IPS-18a (cell line): ENCODE measurements at regions not wholly inside any gene's neighbourhood (a gene's known extent, or its start where the extent isn't known, plus 50 kb on each side); places are given as distances from the start of the nearest gene placed in this dataset.

Experiments used
- H3K27ac ChIP-seq: one replicate; pipeline ENCODE4 v1.5.1; 2013; ENCODE audit warnings: low read length
- H3K27me3 ChIP-seq: one replicate; pipeline ENCODE4 v1.6.1; 2013; ENCODE audit warnings: mild to moderate bottlenecking, low read length; ENCODE audit not compliant: control insufficient read depth, insufficient read depth
- H3K36me3 ChIP-seq: one replicate; pipeline ENCODE4 v1.6.1; 2013; ENCODE audit warnings: low read depth, low read length; ENCODE audit not compliant: control insufficient read depth
- H3K4me1 ChIP-seq: one replicate; pipeline ENCODE4 v1.6.1; 2013; ENCODE audit warnings: low read depth, low read length; ENCODE audit not compliant: control insufficient read depth
- H3K4me3 ChIP-seq: one replicate; pipeline ENCODE4 v1.5.1; 2013; ENCODE audit warnings: low read length
- H3K9ac ChIP-seq: one replicate; pipeline ENCODE4 v1.6.1; 2013; ENCODE audit warnings: mild to moderate bottlenecking, low read length, moderate library complexity
- H3K9me3 ChIP-seq: one replicate; pipeline ENCODE4 v1.6.1; 2013; ENCODE audit warnings: low read depth, low read length; ENCODE audit not compliant: control insufficient read depth

DNA sequence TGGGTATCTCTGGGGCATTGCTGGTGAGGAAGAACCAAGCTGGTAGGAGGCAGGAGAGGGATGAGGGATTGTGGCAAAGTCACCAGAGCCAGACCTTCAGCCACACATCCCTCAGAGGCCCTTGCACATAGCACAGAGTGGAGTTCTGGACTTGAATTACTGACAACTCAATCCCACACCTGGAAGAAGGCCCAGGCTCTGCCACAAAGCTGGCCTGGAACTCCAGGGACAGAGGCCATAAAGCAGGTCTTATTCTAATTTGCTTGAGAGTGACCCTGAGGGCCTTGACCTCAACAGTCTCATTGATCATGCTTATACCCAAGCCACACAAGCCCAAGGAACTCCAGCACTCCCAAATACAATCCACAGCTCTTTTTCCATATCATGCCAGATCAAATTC is 486.2 kb upstream of the ZMIZ1 start:
- Histone ChIP-seq H3K27me3 (no peaks in the 10 kb centered on the region), H3K4me3 (no peak overlapping the region), H3K4me1 (no peaks in the 10 kb centered on the region)

DNA sequence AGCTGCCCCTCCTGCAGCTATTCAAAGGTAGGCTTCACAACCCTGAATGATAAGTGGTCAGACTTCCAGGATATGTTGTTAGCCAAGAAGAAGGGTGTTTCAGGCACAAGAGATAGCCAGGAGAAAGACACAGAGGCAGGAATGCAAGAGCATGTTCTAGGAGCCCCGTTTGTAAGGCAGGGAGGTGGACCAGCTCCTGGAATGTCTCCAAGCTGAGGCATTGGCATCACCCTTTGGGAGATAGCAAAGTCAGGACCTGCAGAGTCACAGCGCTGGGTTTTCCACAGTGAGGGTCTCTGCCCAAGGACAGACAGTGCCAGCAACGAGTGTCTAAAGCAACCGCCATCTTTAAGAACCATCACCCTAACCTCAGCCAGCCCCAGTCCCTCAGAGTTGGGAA is 484.5 kb upstream of the ZMIZ1 start:
- H3K9ac ChIP-seq = no peak overlapping the region
- H3K27me3 ChIP-seq = no peaks in the 10 kb centered on the region
- H3K36me3 ChIP-seq = no peaks in the 10 kb centered on the region
- H3K27ac ChIP-seq = no peak overlapping the region
- no peaks in the 10 kb centered on the region for H3K4me1 ChIP-seq
- H3K4me3 ChIP-seq = no peak overlapping the region
- H3K9me3 ChIP-seq = no peaks in the 10 kb centered on the region

More for the DNA sequence above, 486.2 kb upstream of the ZMIZ1 start:
- H3K36me3 ChIP-seq = no peaks in the 10 kb centered on the region
- no peak overlapping the region for H3K9ac ChIP-seq
- no peaks in the 10 kb centered on the region for H3K9me3 ChIP-seq
- H3K27ac ChIP-seq = no peak overlapping the region

DNA sequence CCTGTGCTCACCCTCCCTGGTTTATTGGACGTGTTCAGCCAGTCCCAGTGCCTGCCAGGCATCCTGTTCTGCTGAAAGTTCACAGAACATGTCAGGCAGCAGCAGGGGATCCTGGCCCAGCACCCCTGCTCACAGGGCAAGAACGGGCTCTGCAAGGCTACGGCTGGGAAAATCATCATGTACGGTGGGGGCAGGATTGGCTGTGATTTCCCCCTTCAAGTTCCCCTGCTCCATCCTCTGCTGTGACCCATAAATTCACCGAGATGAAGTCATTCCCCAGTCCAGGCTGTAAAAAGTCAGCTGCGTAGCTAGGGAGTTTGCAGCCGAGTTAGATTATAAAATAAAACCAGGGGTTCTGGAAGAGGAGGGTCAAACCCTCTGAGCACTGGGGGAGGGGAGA is 484.1 kb upstream of the ZMIZ1 start:
- no peak overlapping the region for H3K27ac ChIP-seq
- no peaks in the 10 kb centered on the region for H3K4me1 ChIP-seq
- no peaks in the 10 kb centered on the region for H3K27me3 ChIP-seq
- H3K9me3 ChIP-seq = no peaks in the 10 kb centered on the region
- H3K4me3 ChIP-seq = no peak overlapping the region
- H3K9ac ChIP-seq = no peak overlapping the region
- no peaks in the 10 kb centered on the region for H3K36me3 ChIP-seq

DNA sequence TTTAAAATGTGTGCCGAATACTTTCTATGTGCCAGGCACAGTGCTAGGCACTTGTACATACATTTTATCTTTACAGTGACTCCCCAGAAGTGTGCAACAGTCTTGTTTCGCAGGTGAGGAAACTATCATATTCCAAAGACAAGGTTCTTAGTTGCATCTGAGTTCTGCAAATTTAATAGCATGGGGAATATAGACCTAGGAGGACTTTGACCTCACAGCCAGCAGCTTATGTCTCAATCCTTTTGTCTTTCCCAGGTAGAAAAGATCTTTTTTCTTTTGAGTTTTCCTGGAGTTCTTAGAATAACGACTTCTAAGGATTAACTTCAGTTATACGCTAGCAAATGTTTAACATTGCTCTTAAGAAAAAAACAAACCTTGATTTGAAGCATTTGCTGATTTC is 482.8 kb upstream of the ZMIZ1 start:
- H3K4me3 ChIP-seq = no peak overlapping the region
- H3K27ac ChIP-seq = no peak overlapping the region
- H3K9me3 ChIP-seq = no peaks in the 10 kb centered on the region
- H3K36me3 ChIP-seq = no peaks in the 10 kb centered on the region
- H3K4me1 ChIP-seq = no peaks in the 10 kb centered on the region
- H3K9ac ChIP-seq = no peak overlapping the region
- H3K27me3 ChIP-seq = no peaks in the 10 kb centered on the region

DNA sequence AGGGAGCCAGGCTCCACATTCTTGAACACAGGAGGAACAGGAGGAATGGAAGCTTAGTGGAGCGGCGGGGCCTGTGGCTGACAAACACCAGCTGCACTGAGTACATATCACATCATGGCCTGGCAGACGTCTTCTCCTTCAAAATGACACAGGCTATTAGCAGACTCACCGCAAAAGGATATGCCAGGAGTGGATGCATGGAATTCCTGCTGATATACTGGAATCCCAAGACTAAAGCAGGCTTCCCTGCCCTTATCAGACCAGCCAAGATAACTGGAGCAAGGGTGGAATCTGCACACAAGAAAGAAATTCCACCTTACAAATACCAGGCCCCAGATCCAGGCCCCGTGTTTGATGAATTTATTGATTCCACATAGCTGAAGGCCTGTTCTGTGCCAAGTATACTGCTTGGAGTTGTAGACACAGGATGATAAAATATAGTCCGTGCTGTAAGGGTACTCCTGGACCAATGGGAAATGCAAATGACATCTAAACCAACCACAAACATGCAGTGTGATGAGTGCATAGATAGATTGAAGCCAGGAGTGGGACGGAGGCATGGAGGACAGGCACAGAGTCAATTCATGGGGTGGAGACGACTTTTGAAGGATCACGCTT is 480.5 kb upstream of the ZMIZ1 start:
- H3K9me3 ChIP-seq = no peaks in the 10 kb centered on the region
- no peaks in the 10 kb centered on the region for H3K27me3 ChIP-seq
- H3K27ac ChIP-seq = no peak overlapping the region
- no peak overlapping the region for H3K4me3 ChIP-seq
- H3K9ac ChIP-seq = no peak overlapping the region
- no peaks in the 10 kb centered on the region for H3K36me3 ChIP-seq
- H3K4me1 ChIP-seq = no peaks in the 10 kb centered on the region

DNA sequence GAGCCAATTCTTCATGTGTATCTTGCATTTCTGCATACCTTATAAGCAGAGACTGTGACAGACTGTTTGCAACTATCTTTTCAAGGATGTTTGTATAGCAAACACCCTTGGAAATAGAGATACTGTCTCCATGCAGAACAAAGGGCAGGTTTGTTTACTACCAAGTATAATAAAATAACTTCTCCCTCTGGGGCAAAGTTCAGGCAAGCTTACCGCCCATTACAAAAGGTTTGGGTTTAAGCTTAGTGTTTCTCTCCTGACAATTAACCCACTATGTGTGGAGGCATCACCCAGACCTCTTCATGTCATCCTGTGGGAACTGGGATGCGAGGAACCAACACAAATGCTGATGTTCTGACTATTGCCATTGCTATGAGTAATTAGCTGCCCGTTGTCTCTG is 479.1 kb upstream of the ZMIZ1 start:
- H3K4me3 ChIP-seq = no peak overlapping the region
- H3K36me3 ChIP-seq = no peaks in the 10 kb centered on the region
- H3K9ac ChIP-seq = no peak overlapping the region
- no peaks in the 10 kb centered on the region for H3K9me3 ChIP-seq
- no peak overlapping the region for H3K27ac ChIP-seq
- no peaks in the 10 kb centered on the region for H3K27me3 ChIP-seq
- H3K4me1 ChIP-seq = no peaks in the 10 kb centered on the region

DNA sequence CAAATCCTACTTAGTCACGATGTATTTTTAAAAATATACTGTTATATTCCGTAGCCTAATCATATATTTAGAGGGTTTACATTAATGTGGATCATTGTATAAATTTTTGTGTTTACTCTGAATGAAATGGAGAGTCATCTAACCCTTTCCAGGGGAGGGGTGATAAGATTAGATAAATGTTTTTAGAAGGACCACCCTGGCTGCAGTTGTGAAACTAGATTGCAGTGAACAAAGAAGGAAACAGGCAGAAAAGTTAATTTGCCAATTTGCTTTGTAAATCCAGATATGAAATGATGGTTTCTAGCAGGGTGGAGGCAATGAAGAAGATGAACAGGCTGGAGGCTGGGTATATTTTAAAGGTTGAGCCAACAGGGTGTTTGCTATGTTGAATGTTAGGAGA is 477.7 kb upstream of the ZMIZ1 start:
- Histone ChIP-seq H3K27ac (no peak overlapping the region), H3K27me3 (no peaks in the 10 kb centered on the region), H3K9ac (no peak overlapping the region), H3K4me1 (no peaks in the 10 kb centered on the region), H3K9me3 (no peaks in the 10 kb centered on the region), H3K4me3 (no peak overlapping the region), H3K36me3 (no peaks in the 10 kb centered on the region)

DNA sequence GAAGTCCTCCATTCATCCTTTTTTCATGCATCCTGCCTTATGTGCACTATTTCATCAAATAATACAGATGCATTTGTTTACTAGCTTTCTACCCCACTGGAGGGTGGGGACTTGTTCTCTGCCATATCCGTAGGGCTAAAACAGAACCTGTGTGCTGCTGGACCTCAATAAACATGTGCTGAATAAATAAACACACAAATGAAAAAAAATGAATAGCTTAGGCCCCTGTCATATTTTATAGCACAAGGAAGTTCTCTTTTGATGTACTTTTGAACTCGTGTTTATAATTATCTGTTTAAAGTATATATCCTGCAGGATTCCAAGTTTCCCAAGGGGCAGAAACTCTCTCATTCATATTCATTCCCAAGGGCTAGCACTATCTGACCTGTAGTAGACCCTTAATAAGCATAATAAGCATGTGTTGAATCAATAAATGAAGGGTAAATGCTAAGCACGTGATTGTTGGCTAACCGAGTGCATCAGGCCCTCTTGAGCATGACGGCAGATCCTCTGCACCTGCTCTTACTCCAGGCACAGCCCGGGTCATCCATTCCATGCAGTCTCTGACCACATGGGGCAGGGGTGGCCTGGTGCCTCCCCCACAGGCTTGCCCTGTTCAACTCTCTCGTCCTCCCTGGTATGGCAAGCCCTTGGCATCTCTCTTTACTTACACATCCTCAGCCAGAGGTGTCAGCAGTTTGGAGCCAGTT is 474.1 kb upstream of the ZMIZ1 start:
- no peaks in the 10 kb centered on the region for H3K36me3 ChIP-seq
- no peak overlapping the region for H3K27ac ChIP-seq
- H3K9ac ChIP-seq = no peak overlapping the region
- H3K4me1 ChIP-seq = no peaks in the 10 kb centered on the region
- H3K4me3 ChIP-seq = no peak overlapping the region
- H3K9me3 ChIP-seq = no peaks in the 10 kb centered on the region
- no peaks in the 10 kb centered on the region for H3K27me3 ChIP-seq

DNA sequence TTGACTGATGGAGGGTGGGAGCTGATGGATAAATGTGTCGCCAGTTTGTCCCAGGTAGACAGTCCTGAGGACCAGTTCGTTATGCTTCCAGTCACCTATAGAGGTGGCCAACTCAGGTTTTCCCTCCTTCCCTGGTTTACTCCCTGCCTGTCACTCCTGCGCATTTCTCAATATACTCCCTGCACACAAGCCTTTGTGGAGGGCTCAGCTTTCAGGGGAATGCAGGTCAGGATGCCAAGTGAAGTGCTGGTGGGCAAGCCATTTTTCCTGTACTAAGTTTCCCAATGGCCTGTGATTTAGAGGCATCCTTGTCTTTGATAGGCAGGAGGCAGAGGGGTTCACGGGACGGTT is 473.5 kb upstream of the ZMIZ1 start:
- Histone ChIP-seq H3K9me3 (no peaks in the 10 kb centered on the region), H3K4me3 (no peak overlapping the region), H3K9ac (no peak overlapping the region), H3K27ac (no peak overlapping the region), H3K4me1 (no peaks in the 10 kb centered on the region), H3K27me3 (no peaks in the 10 kb centered on the region), H3K36me3 (no peaks in the 10 kb centered on the region)

DNA sequence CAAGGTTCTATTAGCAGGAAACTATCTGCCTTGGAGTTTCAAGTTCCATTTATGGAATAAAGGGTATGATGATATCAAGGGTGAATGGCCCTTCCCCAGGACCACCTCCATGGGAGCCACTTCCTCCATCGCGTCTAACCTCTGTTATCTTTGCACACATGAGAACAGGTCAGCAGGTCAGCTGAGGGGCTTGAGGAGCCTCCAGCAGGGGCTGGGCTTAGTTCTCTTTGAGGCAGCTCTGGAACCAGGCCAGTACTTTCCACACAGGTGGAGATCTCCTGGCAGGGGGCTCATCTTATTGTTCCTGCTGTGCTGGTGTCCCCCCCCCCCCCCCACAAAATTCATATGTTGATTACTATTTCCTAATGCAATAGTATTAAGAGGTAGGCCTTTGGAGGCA is 472.2 kb upstream of the ZMIZ1 start:
- no peaks in the 10 kb centered on the region for H3K27me3 ChIP-seq
- H3K4me3 ChIP-seq = no peak overlapping the region
- H3K36me3 ChIP-seq = no peaks in the 10 kb centered on the region
- H3K27ac ChIP-seq = no peak overlapping the region
- no peaks in the 10 kb centered on the region for H3K9me3 ChIP-seq
- no peaks in the 10 kb centered on the region for H3K4me1 ChIP-seq
- no peak overlapping the region for H3K9ac ChIP-seq

DNA sequence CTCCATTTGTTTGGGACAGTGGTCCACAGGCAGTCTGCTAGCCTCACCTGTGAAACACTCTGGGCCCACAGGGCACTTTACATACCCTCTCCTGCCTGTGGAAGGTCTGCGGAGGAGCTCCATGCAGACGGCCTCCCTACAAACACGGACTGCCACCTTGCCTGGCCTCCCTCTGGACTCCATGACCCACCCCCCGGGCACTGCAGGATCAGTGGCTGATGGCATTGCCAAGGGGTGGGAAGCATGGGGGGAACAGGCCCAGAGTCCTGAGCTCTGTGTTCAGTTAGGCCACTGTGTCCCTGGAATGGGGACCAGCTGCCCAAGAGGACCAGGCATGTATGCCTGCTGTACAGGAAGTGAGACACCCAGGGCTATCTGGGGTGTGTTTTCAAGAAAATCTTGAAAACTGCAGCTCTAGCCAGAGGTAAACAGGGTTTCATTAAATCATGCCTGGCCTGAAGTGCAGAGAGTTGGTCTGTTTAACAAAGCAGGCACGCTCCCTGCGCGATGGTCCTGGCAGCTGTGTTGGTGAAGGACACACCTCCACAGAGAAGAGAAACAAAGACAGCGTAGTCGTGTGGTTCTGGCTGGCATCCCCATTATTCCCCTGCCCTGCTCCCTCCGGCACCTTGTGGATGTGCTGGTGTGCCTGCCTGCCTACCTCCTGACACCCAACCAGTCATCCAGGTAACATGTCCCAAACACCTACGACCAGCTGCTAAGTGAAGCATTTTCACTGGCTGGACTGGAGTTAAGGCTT is 470.8 kb upstream of the ZMIZ1 start:
- H3K9me3 ChIP-seq = no peaks in the 10 kb centered on the region
- no peak overlapping the region for H3K4me3 ChIP-seq
- no peak overlapping the region for H3K9ac ChIP-seq
- no peaks in the 10 kb centered on the region for H3K27me3 ChIP-seq
- H3K27ac ChIP-seq = no peak overlapping the region
- no peaks in the 10 kb centered on the region for H3K4me1 ChIP-seq
- H3K36me3 ChIP-seq = no peaks in the 10 kb centered on the region
